Stimulated activated naive B cell treated with anti-CD40 and anti-IgM and Interleukin-4, amounts not matched to agents 10 μg/mL and 1 μg/mL and 100 μg/mL, for 72 hours (primary cell): ENCODE measurements at regions not wholly inside any gene's neighbourhood (a gene's known extent, or its start where the extent isn't known, plus 50 kb on each side); places are given as distances from the start of the nearest gene placed in this dataset.
A peak's percentile ranks its signal among the peaks of the same experiment; 100 is the strongest.

Source experiments
- ATAC-seq, 2 donors: fragments of 150-1000 bp; cut with Tn5 transposase; replicated peaks; 2 replicates each; pipeline ENCODE4 v1.10.0; 2021; ENCODE audit warnings: moderate library complexity in 1 of 2
- DNase-seq: peaks from one replicate; pipeline ENCODE4 v3.0.0; 2021
- H3K27ac Mint-ChIP-seq: one replicate; pipeline ENCODE4 v1.8.0; 2022; ENCODE audit warnings: mild to moderate bottlenecking, mixed read lengths
- H3K27me3 Mint-ChIP-seq, 2 donors: one replicate each; pipeline ENCODE4 v1.8.0; 2022; ENCODE audit warnings: mixed read lengths in 2 of 2
- H3K36me3 Mint-ChIP-seq, 2 donors: one replicate each; pipeline ENCODE4 v1.8.0; 2022; ENCODE audit warnings: mixed read lengths in 2 of 2, mild to moderate bottlenecking in 1 of 2
- H3K4me1 Mint-ChIP-seq, 2 donors: one replicate each; pipeline ENCODE4 v1.8.0; 2022; ENCODE audit warnings: mixed read lengths in 2 of 2, mild to moderate bottlenecking in 1 of 2
- H3K4me3 Mint-ChIP-seq, 2 donors: one replicate each; pipeline ENCODE4 v1.8.0; 2022; ENCODE audit warnings: mild to moderate bottlenecking in 2 of 2, mixed read lengths in 2 of 2, moderate library complexity in 1 of 2
- H3K9me3 Mint-ChIP-seq, 2 donors: one replicate each; pipeline ENCODE4 v1.8.0; 2022; ENCODE audit warnings: mixed read lengths in 2 of 2, mild to moderate bottlenecking in 1 of 2

GRCh38 chr21:18608226-18608625 is 204.6 kb upstream of the TMPRSS15 start:
- DNase-seq, result no peak
- H3K36me3 Mint-ChIP-seq, result no peaks in the 10 kb centered on the region
- H3K4me3 Mint-ChIP-seq, result no peak overlapping the region
- H3K4me1 Mint-ChIP-seq, result no peaks in the 10 kb centered on the region
- no peaks in the 10 kb centered on the region for H3K27me3 Mint-ChIP-seq
- H3K27ac Mint-ChIP-seq, result no peak overlapping the region
- H3K9me3 Mint-ChIP-seq, result no peaks in the 10 kb centered on the region
- ATAC-seq, result no peak

GRCh38 chr21:18614303-18614702 is 210.7 kb upstream of the TMPRSS15 start:
- Mint-ChIP-seq H3K9me3 (no peaks in the 10 kb centered on the region), H3K4me1 (no peaks in the 10 kb centered on the region), H3K27ac (no peak overlapping the region), H3K36me3 (no peaks in the 10 kb centered on the region), H3K4me3 (no peak overlapping the region), H3K27me3 (no peaks in the 10 kb centered on the region)
- DNase-seq, result no peak
- ATAC-seq, result no peak

- no peak for DNase-seq
- no peak for ATAC-seq
- no peaks in the 10 kb centered on the region for H3K36me3 Mint-ChIP-seq
- no peak overlapping the region for H3K4me3 Mint-ChIP-seq
- H3K27ac Mint-ChIP-seq, result no peak overlapping the region
- H3K4me1 Mint-ChIP-seq, result no peaks in the 10 kb centered on the region
- no peaks in the 10 kb centered on the region for H3K9me3 Mint-ChIP-seq
- no peaks in the 10 kb centered on the region for H3K27me3 Mint-ChIP-seq
These were observed 213.7 kb upstream of the TMPRSS15 start for GRCh38 chr21:18617291-18617690.

- Mint-ChIP-seq H3K27me3 (no peaks in the 10 kb centered on the region), H3K4me3 (no peak overlapping the region), H3K36me3 (no peaks in the 10 kb centered on the region), H3K4me1 (no peaks in the 10 kb centered on the region), H3K27ac (no peak overlapping the region), H3K9me3 (no peaks in the 10 kb centered on the region)
- ATAC-seq (no peak), DNase-seq (no peak)
These were observed 216.9 kb upstream of the TMPRSS15 start for GRCh38 chr21:18620436-18620835.

- Mint-ChIP-seq H3K4me3 (no peak overlapping the region), H3K27ac (no peak overlapping the region), H3K36me3 (no peaks in the 10 kb centered on the region), H3K4me1 (no peaks in the 10 kb centered on the region), H3K9me3 (no peaks in the 10 kb centered on the region), H3K27me3 (no peaks in the 10 kb centered on the region)
- no peak for DNase-seq
- no peak for ATAC-seq
These were observed 218.8 kb upstream of the TMPRSS15 start for GRCh38 chr21:18622383-18622782.

GRCh38 chr21:18630446-18630845 is 226.9 kb upstream of the TMPRSS15 start:
- no peak overlapping the region for H3K27ac Mint-ChIP-seq
- no peak overlapping the region for H3K4me3 Mint-ChIP-seq
- H3K36me3 Mint-ChIP-seq, result no peaks in the 10 kb centered on the region
- no peak for DNase-seq
- no peak for ATAC-seq
- no peaks in the 10 kb centered on the region for H3K9me3 Mint-ChIP-seq
- H3K27me3 Mint-ChIP-seq, result no peaks in the 10 kb centered on the region
- H3K4me1 Mint-ChIP-seq, result peaks cover 11 to 13% of the 10 kb centered on the region in 2 donors

- no peak overlapping the region for H3K4me3 Mint-ChIP-seq
- ATAC-seq, result no peak
- no peaks in the 10 kb centered on the region for H3K36me3 Mint-ChIP-seq
- H3K4me1 Mint-ChIP-seq, result peaks cover 11% of the 10 kb centered on the region in 2 donors
- no peaks in the 10 kb centered on the region for H3K9me3 Mint-ChIP-seq
- no peak overlapping the region for H3K27ac Mint-ChIP-seq
- H3K27me3 Mint-ChIP-seq, result no peaks in the 10 kb centered on the region
- no peak for DNase-seq
These were observed 233.3 kb upstream of the TMPRSS15 start for GRCh38 chr21:18636897-18637296.

GRCh38 chr21:18646116-18646515 is 242.5 kb upstream of the TMPRSS15 start:
- no peaks in the 10 kb centered on the region for H3K27me3 Mint-ChIP-seq
- H3K4me3 Mint-ChIP-seq, result no peak overlapping the region
- H3K9me3 Mint-ChIP-seq, result no peaks in the 10 kb centered on the region
- H3K36me3 Mint-ChIP-seq, result no peaks in the 10 kb centered on the region
- peaks cover 3 to 15% of the 10 kb centered on the region in 2 donors for H3K4me1 Mint-ChIP-seq
- ATAC-seq (peak in 1 of 2 donors; percentile 58), DNase-seq (no peak)
- H3K27ac Mint-ChIP-seq, result no peak overlapping the region

GRCh38 chr21:18655931-18656330 is 252.3 kb upstream of the TMPRSS15 start:
- no peaks in the 10 kb centered on the region for H3K4me1 Mint-ChIP-seq
- peaks cover 0 to 7% of the 10 kb centered on the region in 2 donors for H3K9me3 Mint-ChIP-seq
- no peak for DNase-seq
- no peak for ATAC-seq
- H3K4me3 Mint-ChIP-seq, result no peak overlapping the region
- no peaks in the 10 kb centered on the region for H3K36me3 Mint-ChIP-seq
- no peaks in the 10 kb centered on the region for H3K27me3 Mint-ChIP-seq
- no peak overlapping the region for H3K27ac Mint-ChIP-seq

- ATAC-seq (no peak), DNase-seq (no peak)
- Mint-ChIP-seq H3K9me3 (no peaks in the 10 kb centered on the region), H3K27ac (no peak overlapping the region), H3K27me3 (no peaks in the 10 kb centered on the region), H3K4me1 (no peaks in the 10 kb centered on the region), H3K4me3 (no peak overlapping the region), H3K36me3 (no peaks in the 10 kb centered on the region)
These were observed 258.3 kb upstream of the TMPRSS15 start for GRCh38 chr21:18661842-18662241.

- ATAC-seq (no peak), DNase-seq (no peak)
- no peaks in the 10 kb centered on the region for H3K4me1 Mint-ChIP-seq
These were observed 260.1 kb upstream of the TMPRSS15 start for GRCh38 chr21:18663663-18664062.

GRCh38 chr21:18666725-18667124 is 263.1 kb upstream of the TMPRSS15 start:
- ATAC-seq (no peak), DNase-seq (no peak)
- Mint-ChIP-seq H3K4me1 (no peaks in the 10 kb centered on the region), H3K27me3 (no peaks in the 10 kb centered on the region), H3K27ac (no peak overlapping the region), H3K9me3 (peaks cover 2 to 7% of the 10 kb centered on the region in 2 donors), H3K4me3 (no peak overlapping the region), H3K36me3 (no peaks in the 10 kb centered on the region)

More at GRCh38 chr21:18663663-18664062, 260.1 kb upstream of the TMPRSS15 start:
- Mint-ChIP-seq H3K9me3 (no peaks in the 10 kb centered on the region), H3K27ac (no peak overlapping the region), H3K27me3 (no peaks in the 10 kb centered on the region), H3K36me3 (no peaks in the 10 kb centered on the region), H3K4me3 (no peak overlapping the region)

GRCh38 chr21:18673789-18674188 is 270.2 kb upstream of the TMPRSS15 start:
- H3K9me3 Mint-ChIP-seq, result peaks cover 2 to 7% of the 10 kb centered on the region in 2 donors
- no peak overlapping the region for H3K4me3 Mint-ChIP-seq
- H3K27ac Mint-ChIP-seq, result no peak overlapping the region
- no peaks in the 10 kb centered on the region for H3K4me1 Mint-ChIP-seq
- DNase-seq (no peak), ATAC-seq (no peak)
- no peaks in the 10 kb centered on the region for H3K36me3 Mint-ChIP-seq
- H3K27me3 Mint-ChIP-seq, result no peaks in the 10 kb centered on the region

GRCh38 chr21:18677632-18678031 is 274.0 kb upstream of the TMPRSS15 start:
- no peak overlapping the region for H3K4me3 Mint-ChIP-seq
- peaks cover 0 to 2% of the 10 kb centered on the region in 2 donors for H3K4me1 Mint-ChIP-seq
- ATAC-seq, result no peak
- H3K27me3 Mint-ChIP-seq, result no peaks in the 10 kb centered on the region
- H3K36me3 Mint-ChIP-seq, result no peaks in the 10 kb centered on the region
- H3K27ac Mint-ChIP-seq, result no peak overlapping the region
- no peak for DNase-seq
- H3K9me3 Mint-ChIP-seq, result no peaks in the 10 kb centered on the region

- ATAC-seq, result no peak
- H3K27ac Mint-ChIP-seq, result no peak overlapping the region
These were observed 302.4 kb upstream of the TMPRSS15 start for GRCh38 chr21:18705971-18706370.

GRCh38 chr21:18711662-18712061 is 308.1 kb upstream of the TMPRSS15 start:
- Mint-ChIP-seq H3K4me1 (no peaks in the 10 kb centered on the region), H3K36me3 (peaks cover 0 to 1% of the 10 kb centered on the region in 2 donors), H3K4me3 (no peak overlapping the region), H3K27ac (no peak overlapping the region), H3K9me3 (peaks cover 7 to 11% of the 10 kb centered on the region in 2 donors), H3K27me3 (no peaks in the 10 kb centered on the region)
- DNase-seq (no peak), ATAC-seq (no peak)

More at GRCh38 chr21:18705971-18706370, 302.4 kb upstream of the TMPRSS15 start:
- Mint-ChIP-seq H3K4me1 (no peaks in the 10 kb centered on the region), H3K36me3 (no peaks in the 10 kb centered on the region), H3K9me3 (peaks cover 0 to 5% of the 10 kb centered on the region in 2 donors), H3K4me3 (no peak overlapping the region), H3K27me3 (peaks cover 0 to 3% of the 10 kb centered on the region in 2 donors)
- no peak for DNase-seq
